ENCODE measurements at regions not wholly inside any gene's neighbourhood (a gene's known extent, or its start where the extent isn't known, plus 50 kb on each side); places are given as distances from the start of the nearest gene placed in this dataset.

DNA sequence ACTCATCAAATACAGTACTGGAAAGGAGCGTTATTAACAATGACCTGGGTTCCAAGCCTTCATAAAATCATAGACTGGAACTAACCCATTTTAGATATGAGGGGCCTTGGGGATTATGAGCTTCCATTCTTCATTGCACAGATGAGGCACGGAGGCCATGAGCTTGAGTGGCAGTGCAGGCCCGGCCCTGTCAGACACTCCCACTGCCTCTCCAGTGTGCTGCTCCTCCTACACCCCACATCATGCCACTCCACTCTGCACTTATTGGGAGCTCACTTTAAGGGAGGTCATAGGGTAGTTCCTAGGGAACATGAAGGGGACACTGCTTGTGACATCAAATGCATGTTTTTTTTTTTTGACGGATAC, 77.9 kb downstream of the TSN start:
- H2AK5ac ChIP-seq (ENCODE audit: low read depth, low read length) = no peak overlapping the region
- CTCF ChIA-PET (ENCODE audit: partially characterized antibody) = interaction anchor here (1.3 to 1.6 kb wide), 2 partner anchors 22 to 55 kb away, joined by 4 to 8 read pairs; no protein-coding TSS in a partner anchor
- H3K18ac ChIP-seq (ENCODE audit: extremely low read depth, low read length) = no peak overlapping the region
- TF ChIP-seq POLR2AphosphoS5 (IDR thresholded peaks at IDR 0.05; ENCODE audit: low read depth, low read length) (no peak), CEBPB (IDR thresholded peaks at IDR 0.05; ENCODE audit: low read depth, low read length) (no peak), YY1 (IDR thresholded peaks at IDR 0.05; ENCODE audit: low read depth, low read length) (no peak)
- H3K27me3 ChIP-seq (replicated peaks in 1 of 4; ENCODE audit: control insufficient read depth in 3 of 4, extremely low read depth in 1 of 4, insufficient read depth in 3 of 4, low read length in 3 of 4) = peaks cover 0 to 4% (median 0%) of the 10 kb centered on the region in 4 experiments; a peak in 2 of 7 replicates
- H3K79me1 ChIP-seq (ENCODE audit: low read depth, low read length) = no peaks in the 10 kb centered on the region
- no peak for DNase-seq (ENCODE audit: low read depth in 1 of 2, low spot score in 2 of 2)
- H2BK120ac ChIP-seq (replicated peaks; ENCODE audit: low read depth, low read length) = no peak overlapping the region
- no peak overlapping the region for H2BK20ac ChIP-seq (ENCODE audit: low read length)
- H2BK5ac ChIP-seq (ENCODE audit: low read depth, low read length) = no peak overlapping the region
- H2AFZ ChIP-seq (ENCODE audit: low read length) = no peak overlapping the region
- 95% methylated on average over 4 of the region's 4 CpGs; no CpG with 5 or more reads in 1 of the 2 experiments for WGBS, 2 experiments (ENCODE audit: extremely low coverage in 1 of 2, insufficient coverage in 1 of 2, insufficient read length in 1 of 2, insufficient replicate concordance in 2 of 2, low coverage in 1 of 2, low lambda C conversion rate in 2 of 2, missing lambda C conversion rate in 1 of 2)
- H3K4me1 ChIP-seq (replicated peaks in 1 of 4; ENCODE audit: control insufficient read depth in 3 of 4, insufficient read depth in 4 of 4, low read length in 3 of 4) = peaks cover 0 to 3% (median 0%) of the 10 kb centered on the region in 4 experiments; a peak in 2 of 7 replicates
- no peak overlapping the region for H3K4me2 ChIP-seq (ENCODE audit: insufficient read depth in 1 of 2, low read depth in 2 of 2, low read length in 2 of 2)
- no peak overlapping the region for H3K4ac ChIP-seq (replicated peaks; ENCODE audit: insufficient read length, low read depth, low read length)
- POLR2A ChIA-PET (ENCODE audit: partially characterized antibody) = no interaction called here
- no peaks in the 10 kb centered on the region for H3K23me2 ChIP-seq (ENCODE audit: low read depth, low read length)
- H3K79me2 ChIP-seq (ENCODE audit: control insufficient read depth in 1 of 2, insufficient read depth in 2 of 2, low read length in 2 of 2) = no peaks in the 10 kb centered on the region
- H2BK15ac ChIP-seq (ENCODE audit: low read length) = no peak overlapping the region
- H3K9me3 ChIP-seq (ENCODE audit: insufficient read depth in 2 of 2, low read depth in 1 of 2, low read length in 1 of 2) = peaks cover 8 to 9% of the 10 kb centered on the region in 2 experiments; a peak in 2 of 4 replicates
- H4K5ac ChIP-seq (ENCODE audit: insufficient read length, low read depth, low read length) = no peak overlapping the region
- FAIRE-seq = no peak
- H3K23ac ChIP-seq (ENCODE audit: insufficient read length) = no peak overlapping the region
- no peak overlapping the region for H3K14ac ChIP-seq (ENCODE audit: insufficient read length)
- H4K20me1 ChIP-seq (replicated peaks in 1 of 2; ENCODE audit: control insufficient read depth in 1 of 2, insufficient read depth in 2 of 2, low read length in 2 of 2) = no peaks in the 10 kb centered on the region
- H3K4me3 ChIP-seq (ENCODE audit: extremely low read depth in 1 of 4, insufficient read depth in 2 of 4, low read depth in 3 of 4, low read length in 4 of 4) = no peak overlapping the region
- no peak overlapping the region for H4K91ac ChIP-seq (replicated peaks; ENCODE audit: insufficient read length, low read length)
- H2BK12ac ChIP-seq (ENCODE audit: low read depth, low read length) = no peak overlapping the region
- H3K56ac ChIP-seq (replicated peaks; ENCODE audit: insufficient read length, low read depth, low read length) = no peak overlapping the region
- H4K8ac ChIP-seq (ENCODE audit: extremely low read depth, insufficient read depth, low read length) = peak overlapping the region; percentile 35; the same call in 1 of the 2 replicates
- H3K9ac ChIP-seq (replicated peaks in 1 of 4; ENCODE audit: extremely low read depth in 1 of 4, low read depth in 3 of 4, low read length in 3 of 4) = no peak overlapping the region
- H3K27ac ChIP-seq (ENCODE audit: low read depth, low read length) = no peak overlapping the region
- no peaks in the 10 kb centered on the region for H3K36me3 ChIP-seq (ENCODE audit: control insufficient read depth in 2 of 4, insufficient read depth in 4 of 4, low read length in 3 of 4)
